OCI-LY7 (cell line): ENCODE measurements at regions not wholly inside any gene's neighbourhood (a gene's known extent, or its start where the extent isn't known, plus 50 kb on each side); places are given as distances from the start of the nearest gene placed in this dataset.

ENCODE experiments used
- BruUV-seq: library from RNA; stranded (reverse); fragments of 400-500 nt; replicated peaks from 2 replicates; lab custom pipeline; 2021; lab: Mats Ljungman, UMichigan
- CTCF ChIA-PET: fragments of 300-600 bp; sonication (Branson Sonifier 250); formaldehyde crosslinking; loops from one replicate; lab custom pipeline; 2022; ENCODE audit warnings: antibody characterized with exemption; ENCODE audit not compliant: unreplicated experiment; lab: Charles Lee
- POLR2A ChIA-PET: fragments of 300-600 bp; sonication (Branson Sonifier 250); formaldehyde crosslinking; loops from one replicate; lab custom pipeline; 2022; ENCODE audit warnings: antibody characterized with exemption; lab: Charles Lee
- DNase-seq: peaks from one replicate; pipeline ENCODE4 v3.0.0-alpha.2; 2015; ENCODE audit warnings: low spot score
- H2AFZ ChIP-seq: fragments of 200-600 bp; sonication (generic), shearing (Covaris generic); 2 replicates; pipeline ENCODE4 v1.6.1; 2014; ENCODE audit warnings: mild to moderate bottlenecking, antibody characterized with exemption, low read length, moderate library complexity
- H3K27ac ChIP-seq: fragments of 200-600 bp; sonication (generic); 2 replicates; pipeline ENCODE4 v1.5.1; 2014; ENCODE audit warnings: mixed run types, low read depth, mild to moderate bottlenecking, moderate library complexity, low read length, inconsistent platforms; ENCODE audit not compliant: poor library complexity, severe bottlenecking
- H3K36me3 ChIP-seq: fragments of 200-600 bp; sonication (generic); 2 replicates; pipeline ENCODE4 v1.6.1; 2014; ENCODE audit warnings: mild to moderate bottlenecking, antibody characterized with exemption, low read length, moderate library complexity, mixed read lengths; ENCODE audit not compliant: insufficient read depth
- H3K4me1 ChIP-seq: fragments of 200-600 bp; sonication (generic); 2 replicates; pipeline ENCODE4 v1.5.1; 2014; ENCODE audit warnings: mild to moderate bottlenecking, low read length; ENCODE audit not compliant: insufficient read depth, poor library complexity, severe bottlenecking
- H3K4me2 ChIP-seq: fragments of 200-600 bp; sonication (generic); 2 replicates; pipeline ENCODE4 v1.6.1; 2014; ENCODE audit warnings: mild to moderate bottlenecking, low read length
- H3K4me3 ChIP-seq: fragments of 200-600 bp; sonication (generic); 2 replicates; pipeline ENCODE4 v1.5.1; 2014; ENCODE audit warnings: mild to moderate bottlenecking, low read depth, low read length; ENCODE audit not compliant: poor library complexity, severe bottlenecking
- H3K79me2 ChIP-seq: fragments of 200-600 bp; sonication (generic); 2 replicates; pipeline ENCODE4 v1.6.1; 2016; ENCODE audit warnings: low read depth, mild to moderate bottlenecking, low read length, moderate library complexity, mixed read lengths; ENCODE audit not compliant: insufficient read depth
- H3K9me2 ChIP-seq: fragments of 200-600 bp; sonication (generic); 2 replicates; pipeline ENCODE4 v1.6.1; 2016; ENCODE audit warnings: mild to moderate bottlenecking, low read length, mixed read lengths; ENCODE audit not compliant: insufficient read depth
- H3K9me3 ChIP-seq: fragments of 200-600 bp; sonication (generic); 2 replicates; pipeline ENCODE4 v1.6.1; 2014; ENCODE audit warnings: mild to moderate bottlenecking, mixed run types, low read length, mixed read lengths
- H4K20me1 ChIP-seq: fragments of 200-600 bp; sonication (generic); 2 replicates; pipeline ENCODE4 v1.6.1; 2014; ENCODE audit warnings: mild to moderate bottlenecking, antibody characterized with exemption, low read length, moderate library complexity, mixed read lengths; ENCODE audit not compliant: insufficient read depth
- CTCF ChIP-seq: fragments of 200-600 bp; sonication (generic); conservative IDR thresholded peaks from 2 replicates; pipeline ENCODE4 v1.5.1; 2014; ENCODE audit warnings: mild to moderate bottlenecking, antibody characterized with exemption, low read length, moderate library complexity, mixed read lengths
- EZH2phosphoT487 ChIP-seq: fragments of 200-600 bp; sonication (generic); IDR thresholded peaks from 2 replicates; pipeline ENCODE4 v1.6.1; 2018; ENCODE audit warnings: low read depth, borderline replicate concordance, mild to moderate bottlenecking, mixed run types, antibody characterized with exemption, low read length, moderate library complexity, mixed read lengths
- intact Hi-C: fragments of 100-400 bp; cut with micrococcal nuclease; formaldehyde crosslinking; loops from one replicate; pipeline ENCODE4 v1.10.0; 2022; ENCODE audit not compliant: unreplicated experiment

- no peak overlapping the region for H3K4me3 ChIP-seq
- BruUV-seq = no TSS peak
- no peaks in the 10 kb centered on the region for H4K20me1 ChIP-seq
- H3K36me3 ChIP-seq = no peaks in the 10 kb centered on the region
- H2AFZ ChIP-seq = no peak overlapping the region
- H3K4me1 ChIP-seq = no peaks in the 10 kb centered on the region
- no peak overlapping the region for H3K4me2 ChIP-seq
- H3K79me2 ChIP-seq = no peaks in the 10 kb centered on the region
- intact Hi-C loops = no loop called here
- TF ChIP-seq EZH2phosphoT487 = no peak
- TF ChIP-seq CTCF = no peak
- POLR2A ChIA-PET = no interaction called here
- no peaks in the 10 kb centered on the region for H3K9me3 ChIP-seq
- H3K27ac ChIP-seq = no peak overlapping the region
- DNase-seq = no peak
- H3K9me2 ChIP-seq = no peaks in the 10 kb centered on the region
- CTCF ChIA-PET = no interaction called here
These were observed 147.9 kb downstream of the LNPK start for GRCh38 chr2:175854129-175854528.

GRCh38 chr2:175853616-175853890 lies 148.5 kb downstream of the LNPK start:
- Histone ChIP-seq H3K27ac (no peak overlapping the region), H3K4me1 (no peaks in the 10 kb centered on the region), H3K4me2 (no peak overlapping the region), H3K36me3 (no peaks in the 10 kb centered on the region), H3K9me3 (no peaks in the 10 kb centered on the region), H3K79me2 (no peaks in the 10 kb centered on the region), H3K9me2 (no peaks in the 10 kb centered on the region), H3K4me3 (no peak overlapping the region), H2AFZ (no peak overlapping the region), H4K20me1 (no peaks in the 10 kb centered on the region)
- no TSS peak for BruUV-seq
- intact Hi-C loops = no loop called here
- ChIA-PET CTCF (no interaction called here), POLR2A (interaction anchor here (0.6 kb wide), 1 partner anchor 193 kb away, joined by 5 read pairs; no protein-coding TSS in a partner anchor)
- DNase-seq = no peak
- TF ChIP-seq EZH2phosphoT487 (no peak), CTCF (no peak)

- Histone ChIP-seq H3K4me2 (no peak overlapping the region), H3K9me3 (no peaks in the 10 kb centered on the region), H3K79me2 (no peaks in the 10 kb centered on the region), H4K20me1 (no peaks in the 10 kb centered on the region), H3K4me3 (no peak overlapping the region), H3K27ac (no peak overlapping the region), H3K36me3 (no peaks in the 10 kb centered on the region), H3K9me2 (no peaks in the 10 kb centered on the region), H3K4me1 (no peaks in the 10 kb centered on the region), H2AFZ (no peak overlapping the region)
- intact Hi-C loops = no loop called here
- BruUV-seq = no TSS peak
- no peak for TF ChIP-seq EZH2phosphoT487
- TF ChIP-seq CTCF = no peak
- POLR2A ChIA-PET = interaction anchor here (0.6 kb wide), 1 partner anchor 194 kb away, joined by 5 read pairs; no protein-coding TSS in a partner anchor
- no peak for DNase-seq
- CTCF ChIA-PET = no interaction called here
These were observed 149.0 kb downstream of the LNPK start for GRCh38 chr2:175852879-175853615.
